DND-41 (cell line): ENCODE measurements at regions not wholly inside any gene's neighbourhood (a gene's known extent, or its start where the extent isn't known, plus 50 kb on each side); places are given as distances from the start of the nearest gene placed in this dataset.

Source experiments
- EZH2 ChIP-seq: IDR thresholded peaks from 3 replicates; pipeline ENCODE4 v1.6.1; 2012; ENCODE audit warnings: borderline replicate concordance, low read depth, mild to moderate bottlenecking, moderate library complexity, low read length, inconsistent platforms; ENCODE audit not compliant: severe bottlenecking
- TF ChIP-seq, protein P1 (sequence below): IDR thresholded peaks from 2 replicates; pipeline ENCODE4 v1.5.1; 2012; ENCODE audit warnings: borderline replicate concordance, low read length, moderate library complexity, mild to moderate bottlenecking; ENCODE audit not compliant: poor library complexity, severe bottlenecking; ENCODE audit errors: extremely low read depth

DNA sequence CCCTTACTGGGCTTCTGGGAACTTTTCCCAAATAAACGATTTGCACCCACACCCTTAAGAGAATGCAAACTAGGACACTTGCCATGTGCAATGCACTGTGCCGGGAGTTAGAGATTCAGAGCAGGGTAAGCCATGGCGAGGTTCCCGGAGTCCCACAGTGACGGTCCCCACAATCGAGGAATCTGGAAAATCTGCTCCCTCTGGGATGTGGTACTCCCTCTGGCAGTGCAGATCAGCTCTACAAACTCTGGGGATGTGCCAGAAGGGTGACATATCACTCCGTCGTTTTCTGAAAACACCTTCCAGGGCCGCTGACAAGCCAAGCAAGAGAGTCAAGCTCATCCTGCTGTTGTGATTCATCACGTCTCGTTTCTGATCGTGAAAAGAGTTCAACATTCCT lies 537.5 kb downstream of the BCOR start:
- TF ChIP-seq, protein P1, sequence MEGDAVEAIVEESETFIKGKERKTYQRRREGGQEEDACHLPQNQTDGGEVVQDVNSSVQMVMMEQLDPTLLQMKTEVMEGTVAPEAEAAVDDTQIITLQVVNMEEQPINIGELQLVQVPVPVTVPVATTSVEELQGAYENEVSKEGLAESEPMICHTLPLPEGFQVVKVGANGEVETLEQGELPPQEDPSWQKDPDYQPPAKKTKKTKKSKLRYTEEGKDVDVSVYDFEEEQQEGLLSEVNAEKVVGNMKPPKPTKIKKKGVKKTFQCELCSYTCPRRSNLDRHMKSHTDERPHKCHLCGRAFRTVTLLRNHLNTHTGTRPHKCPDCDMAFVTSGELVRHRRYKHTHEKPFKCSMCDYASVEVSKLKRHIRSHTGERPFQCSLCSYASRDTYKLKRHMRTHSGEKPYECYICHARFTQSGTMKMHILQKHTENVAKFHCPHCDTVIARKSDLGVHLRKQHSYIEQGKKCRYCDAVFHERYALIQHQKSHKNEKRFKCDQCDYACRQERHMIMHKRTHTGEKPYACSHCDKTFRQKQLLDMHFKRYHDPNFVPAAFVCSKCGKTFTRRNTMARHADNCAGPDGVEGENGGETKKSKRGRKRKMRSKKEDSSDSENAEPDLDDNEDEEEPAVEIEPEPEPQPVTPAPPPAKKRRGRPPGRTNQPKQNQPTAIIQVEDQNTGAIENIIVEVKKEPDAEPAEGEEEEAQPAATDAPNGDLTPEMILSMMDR, result no peak
- no peak for TF ChIP-seq EZH2
